Keratinocyte (primary cell): ENCODE measurements at regions not wholly inside any gene's neighbourhood (a gene's known extent, or its start where the extent isn't known, plus 50 kb on each side); places are given as distances from the start of the nearest gene placed in this dataset.

ENCODE experiments used
- EZH2 ChIP-seq: IDR thresholded peaks from one replicate; pipeline ENCODE4 v1.6.1; 2012; ENCODE audit warnings: inconsistent platforms, mild to moderate bottlenecking, low read length, moderate library complexity
- TF ChIP-seq, protein P1 (sequence below), 3 experiments: IDR thresholded peaks in 1 of 3; conservative IDR thresholded peaks in 1 of 3; optimal IDR thresholded peaks in 1 of 3; 2 replicates in 2 of 3; 3 replicates in 1 of 3; pipeline versions ENCODE3 to v1.5.1; 2011; ENCODE audit warnings: low read length in 3 of 3, mild to moderate bottlenecking in 3 of 3, moderate library complexity in 2 of 3, control low read depth in 1 of 3, inconsistent platforms in 1 of 3; ENCODE audit not compliant: insufficient read depth in 2 of 3; ENCODE audit errors: extremely low read depth in 1 of 3

DNA sequence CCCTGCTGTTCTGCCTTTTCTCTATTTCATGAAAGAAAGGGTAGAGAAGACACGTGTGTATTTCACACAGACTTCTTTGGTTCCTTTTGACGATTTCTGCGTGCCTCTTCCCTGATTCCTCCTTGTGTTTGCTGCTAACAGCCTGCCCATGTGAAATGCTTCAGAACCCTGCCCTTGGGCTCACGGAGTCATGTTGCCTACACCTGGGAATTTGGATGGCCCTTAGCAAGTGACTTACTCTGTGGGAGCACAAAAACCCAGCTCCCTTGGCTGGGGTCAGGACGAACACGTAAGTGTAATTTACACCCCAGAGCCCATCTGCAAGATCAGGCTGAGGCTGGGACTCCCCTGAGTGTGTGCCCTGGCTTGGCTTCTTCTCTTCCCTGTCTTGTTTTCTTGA lies 220.3 kb upstream of the BCOR start:
- TF ChIP-seq, protein P1, sequence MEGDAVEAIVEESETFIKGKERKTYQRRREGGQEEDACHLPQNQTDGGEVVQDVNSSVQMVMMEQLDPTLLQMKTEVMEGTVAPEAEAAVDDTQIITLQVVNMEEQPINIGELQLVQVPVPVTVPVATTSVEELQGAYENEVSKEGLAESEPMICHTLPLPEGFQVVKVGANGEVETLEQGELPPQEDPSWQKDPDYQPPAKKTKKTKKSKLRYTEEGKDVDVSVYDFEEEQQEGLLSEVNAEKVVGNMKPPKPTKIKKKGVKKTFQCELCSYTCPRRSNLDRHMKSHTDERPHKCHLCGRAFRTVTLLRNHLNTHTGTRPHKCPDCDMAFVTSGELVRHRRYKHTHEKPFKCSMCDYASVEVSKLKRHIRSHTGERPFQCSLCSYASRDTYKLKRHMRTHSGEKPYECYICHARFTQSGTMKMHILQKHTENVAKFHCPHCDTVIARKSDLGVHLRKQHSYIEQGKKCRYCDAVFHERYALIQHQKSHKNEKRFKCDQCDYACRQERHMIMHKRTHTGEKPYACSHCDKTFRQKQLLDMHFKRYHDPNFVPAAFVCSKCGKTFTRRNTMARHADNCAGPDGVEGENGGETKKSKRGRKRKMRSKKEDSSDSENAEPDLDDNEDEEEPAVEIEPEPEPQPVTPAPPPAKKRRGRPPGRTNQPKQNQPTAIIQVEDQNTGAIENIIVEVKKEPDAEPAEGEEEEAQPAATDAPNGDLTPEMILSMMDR (optimal IDR thresholded peaks at IDR 0.05 in 1 of 3, IDR thresholded peaks at IDR 0.05 in 1 of 3, conservative IDR thresholded peaks at IDR 0.05 in 1 of 3; ENCODE audit: extremely low read depth in 1 of 3, insufficient read depth in 2 of 3, low read length in 3 of 3) = no peak
- no peak for TF ChIP-seq EZH2
